Common myeloid progenitor, CD34-positive (primary cell): ENCODE measurements at regions not wholly inside any gene's neighbourhood (a gene's known extent, or its start where the extent isn't known, plus 50 kb on each side); places are given as distances from the start of the nearest gene placed in this dataset.

Source experiments
- CTCF ChIA-PET: fragments of 350-600 bp; sonication (Branson Sonifier 250); formaldehyde crosslinking; loops from one replicate; lab custom pipeline; 2021; ENCODE audit warnings: antibody characterized with exemption; lab: Charles Lee
- POLR2A ChIA-PET: fragments of 350-600 bp; sonication (Branson Sonifier 250); formaldehyde crosslinking; loops from one replicate; lab custom pipeline; 2021; ENCODE audit warnings: antibody characterized with exemption; lab: Charles Lee
- DNase-seq, 3 donors: peaks; one replicate each; pipeline versions ENCODE4 v3.0.0 to v3.0.0-alpha.2; 2013
- H3K27ac ChIP-seq, 2 experiments: 1 replicate in 1 of 2; 2 replicates in 1 of 2; pipeline ENCODE4 v1.7.0; 2013; ENCODE audit warnings: inconsistent platforms in 2 of 2, low read length in 2 of 2, mild to moderate bottlenecking in 2 of 2, low read depth in 1 of 2, moderate library complexity in 1 of 2; ENCODE audit not compliant: severe bottlenecking in 2 of 2, insufficient read depth in 1 of 2, poor library complexity in 1 of 2
- H3K27me3 ChIP-seq, 5 experiments: replicated peaks in 2 of 5; 1 replicate in 3 of 5; 2 replicates in 2 of 5; pipeline versions ENCODE4 v1.6.1 to v1.7.0; 2013; ENCODE audit warnings: low read length in 4 of 5, mild to moderate bottlenecking in 2 of 5, moderate library complexity in 2 of 5, inconsistent platforms in 1 of 5; ENCODE audit not compliant: insufficient read depth in 5 of 5, control insufficient read depth in 4 of 5
- H3K36me3 ChIP-seq, 4 experiments: 1 replicate in 2 of 4; 2 replicates in 2 of 4; pipeline versions ENCODE4 v1.6.1 to v1.7.0; 2013; ENCODE audit warnings: low read length in 3 of 4, control low read depth in 1 of 4, mild to moderate bottlenecking in 1 of 4; ENCODE audit not compliant: control insufficient read depth in 4 of 4, insufficient read depth in 4 of 4
- H3K4me1 ChIP-seq, 4 experiments: 1 replicate in 3 of 4; 2 replicates in 1 of 4; pipeline versions ENCODE4 v1.6.1 to v1.7.1; 2013; ENCODE audit warnings: low read length in 3 of 4, mild to moderate bottlenecking in 3 of 4, control low read depth in 1 of 4, inconsistent platforms in 1 of 4, moderate library complexity in 1 of 4; ENCODE audit not compliant: control insufficient read depth in 4 of 4, insufficient read depth in 4 of 4; ENCODE audit errors: control extremely low read depth in 1 of 4
- H3K4me3 ChIP-seq, 7 experiments: 1 replicate in 4 of 7; 2 replicates in 3 of 7; pipeline versions ENCODE4 v1.5.1 to v1.7.0; 2013; ENCODE audit warnings: mild to moderate bottlenecking in 7 of 7, low read length in 6 of 7, moderate library complexity in 6 of 7, inconsistent platforms in 2 of 7, low read depth in 2 of 7, control low read depth in 1 of 7; ENCODE audit not compliant: insufficient read depth in 4 of 7, control insufficient read depth in 1 of 7; ENCODE audit errors: extremely low read depth in 1 of 7
- H3K9me3 ChIP-seq, 5 experiments: 1 replicate in 4 of 5; 2 replicates in 1 of 5; pipeline versions ENCODE4 v1.6.1 to v1.7.1; 2013; ENCODE audit warnings: low read length in 4 of 5, mild to moderate bottlenecking in 2 of 5, inconsistent platforms in 1 of 5, low read depth in 1 of 5, moderate library complexity in 1 of 5; ENCODE audit not compliant: control insufficient read depth in 4 of 5, insufficient read depth in 2 of 5; ENCODE audit errors: control extremely low read depth in 1 of 5
- WGBS: methylation state at CpG from one replicate; pipeline ENCODE4 v1.1.5; 2013; ENCODE audit not compliant: insufficient coverage; 5-methylcytosine and 5-hydroxymethylcytosine counted together

GRCh38 chr4:174084981-174085380 is 198.5 kb downstream of the FBXO8 start:
- no peak overlapping the region for H3K4me3 ChIP-seq
- H3K4me1 ChIP-seq = no peaks in the 10 kb centered on the region
- H3K27ac ChIP-seq = no peak overlapping the region
- CTCF ChIA-PET = interaction anchor here (0.9 kb wide), 1 partner anchor 25 kb away, joined by 3 read pairs; no protein-coding TSS in a partner anchor
- POLR2A ChIA-PET = no interaction called here
- H3K9me3 ChIP-seq = no peaks in the 10 kb centered on the region
- DNase-seq = no peak
- H3K36me3 ChIP-seq = no peaks in the 10 kb centered on the region
- no CpG with 5 or more reads among the region's 2 CpGs for WGBS
- peaks cover 0 to 27% (median 2%) of the 10 kb centered on the region in 5 experiments for H3K27me3 ChIP-seq

DNA sequence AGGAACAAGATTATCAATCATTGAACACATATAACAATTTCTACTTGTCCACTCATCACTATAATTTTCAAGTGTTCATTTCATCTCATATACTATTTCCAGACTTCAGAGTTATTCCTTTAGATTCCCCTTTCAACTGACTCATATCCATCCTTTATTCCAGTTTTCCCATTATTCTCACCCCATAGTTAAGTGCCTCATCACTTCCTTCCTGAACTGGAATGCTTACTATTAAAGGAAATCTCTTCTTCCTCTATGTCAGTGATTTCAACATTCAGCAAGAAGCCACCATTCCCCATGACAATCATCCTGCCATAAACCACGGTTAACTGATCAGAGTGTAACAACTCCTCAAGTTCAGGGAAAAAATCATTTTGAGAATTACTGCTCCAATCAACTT is 198.9 kb downstream of the FBXO8 start:
- CTCF ChIA-PET = no interaction called here
- Histone ChIP-seq H3K27me3 (peaks cover 0 to 24% (median 2%) of the 10 kb centered on the region in 5 experiments), H3K4me1 (no peaks in the 10 kb centered on the region), H3K9me3 (no peaks in the 10 kb centered on the region), H3K36me3 (no peaks in the 10 kb centered on the region), H3K4me3 (peak overlapping the region in 1 of 7 experiments; percentile 6), H3K27ac (no peak overlapping the region)
- WGBS = 77% methylated on average over 1 of the region's 1 CpG
- no peak for DNase-seq
- POLR2A ChIA-PET = no interaction called here

GRCh38 chr4:174080361-174080760 is 203.1 kb downstream of the FBXO8 start:
- ChIA-PET POLR2A (no interaction called here), CTCF (interaction anchor here (1.1 kb wide), 1 partner anchor 15 kb away, joined by 3 read pairs; no protein-coding TSS in a partner anchor)
- Histone ChIP-seq H3K27ac (no peak overlapping the region), H3K4me1 (no peaks in the 10 kb centered on the region), H3K36me3 (no peaks in the 10 kb centered on the region), H3K27me3 (peaks cover 0 to 8% (median 0%) of the 10 kb centered on the region in 5 experiments), H3K9me3 (no peaks in the 10 kb centered on the region), H3K4me3 (no peak overlapping the region)
- DNase-seq = no peak

- Histone ChIP-seq H3K27ac (no peak overlapping the region), H3K4me3 (no peak overlapping the region), H3K27me3 (peaks cover 0 to 15% (median 2%) of the 10 kb centered on the region in 5 experiments), H3K9me3 (peaks cover 0 to 3% (median 2%) of the 10 kb centered on the region in 5 experiments), H3K4me1 (no peaks in the 10 kb centered on the region), H3K36me3 (no peaks in the 10 kb centered on the region)
- no peak for DNase-seq
- CTCF ChIA-PET = no interaction called here
- POLR2A ChIA-PET = no interaction called here
Measured at GRCh38 chr4:174071595-174071994, 211.9 kb downstream of the FBXO8 start.

GRCh38 chr4:174069848-174070330 is 213.6 kb downstream of the FBXO8 start:
- DNase-seq = no peak

GRCh38 chr4:174066611-174067205 is 216.8 kb downstream of the FBXO8 start:
- no peak overlapping the region for H3K4me3 ChIP-seq
- H3K9me3 ChIP-seq = no peaks in the 10 kb centered on the region
- H3K27me3 ChIP-seq = peaks cover 0 to 12% (median 2%) of the 10 kb centered on the region in 5 experiments
- ChIA-PET POLR2A (interaction anchor here (0.7 kb wide), 1 partner anchor 178 kb away, joined by 3 read pairs; no protein-coding TSS in a partner anchor), CTCF (no interaction called here)
- H3K36me3 ChIP-seq = no peaks in the 10 kb centered on the region
- no peak overlapping the region for H3K27ac ChIP-seq
- H3K4me1 ChIP-seq = no peaks in the 10 kb centered on the region
- no peak for DNase-seq
- WGBS = 86% methylated on average over 1 of the region's 3 CpGs

More at GRCh38 chr4:174069848-174070330, 213.6 kb downstream of the FBXO8 start:
- no peak overlapping the region for H3K27ac ChIP-seq
- H3K4me1 ChIP-seq = no peaks in the 10 kb centered on the region
- H3K9me3 ChIP-seq = peaks cover 0 to 3% (median 2%) of the 10 kb centered on the region in 5 experiments
- no peaks in the 10 kb centered on the region for H3K36me3 ChIP-seq
- no peak overlapping the region for H3K4me3 ChIP-seq
- ChIA-PET POLR2A (no interaction called here), CTCF (no interaction called here)
- H3K27me3 ChIP-seq = peaks cover 0 to 15% (median 2%) of the 10 kb centered on the region in 5 experiments
- 33% methylated on average over 1 of the region's 2 CpGs for WGBS

- Histone ChIP-seq H3K4me3 (no peak overlapping the region), H3K9me3 (no peaks in the 10 kb centered on the region), H3K27ac (no peak overlapping the region), H3K4me1 (no peaks in the 10 kb centered on the region), H3K27me3 (peaks cover 0 to 9% (median 2%) of the 10 kb centered on the region in 5 experiments), H3K36me3 (no peaks in the 10 kb centered on the region)
- POLR2A ChIA-PET = no interaction called here
- CTCF ChIA-PET = no interaction called here
- no peak for DNase-seq
Measured at GRCh38 chr4:174062831-174063230, 220.6 kb downstream of the FBXO8 start.
